Nephron progenitor cell (in vitro differentiated cells): ENCODE measurements at regions not wholly inside any gene's neighbourhood (a gene's known extent, or its start where the extent isn't known, plus 50 kb on each side); places are given as distances from the start of the nearest gene placed in this dataset.

ENCODE experiments used
- DNase-seq: peaks from one replicate; pipeline ENCODE4 v3.0.0; 2021
- H3K27ac Mint-ChIP-seq: 2 replicates; pipeline ENCODE4 v1.8.0; 2021; ENCODE audit warnings: mild to moderate bottlenecking, moderate library complexity, mixed read lengths
- H3K27me3 Mint-ChIP-seq: 2 replicates; pipeline ENCODE4 v1.8.0; 2021; ENCODE audit warnings: mild to moderate bottlenecking, low read depth, mixed read lengths; ENCODE audit not compliant: poor library complexity
- H3K36me3 Mint-ChIP-seq: 2 replicates; pipeline ENCODE4 v1.8.0; 2021; ENCODE audit warnings: low read depth, mixed read lengths
- H3K4me1 Mint-ChIP-seq: 2 replicates; pipeline ENCODE4 v1.8.0; 2021; ENCODE audit warnings: mixed read lengths
- H3K4me3 Mint-ChIP-seq: 2 replicates; pipeline ENCODE4 v1.8.0; 2021; ENCODE audit warnings: mild to moderate bottlenecking, moderate library complexity, mixed read lengths
- H3K9me3 Mint-ChIP-seq: 2 replicates; pipeline ENCODE4 v1.8.0; 2021; ENCODE audit warnings: mild to moderate bottlenecking, moderate library complexity, mixed read lengths
- TF ChIP-seq, protein P1 (sequence below): fragments of 200-600 bp; sonication (generic); IDR thresholded peaks from 2 replicates; pipeline ENCODE4 v1.5.0; 2021; ENCODE audit warnings: antibody characterized with exemption

DNA sequence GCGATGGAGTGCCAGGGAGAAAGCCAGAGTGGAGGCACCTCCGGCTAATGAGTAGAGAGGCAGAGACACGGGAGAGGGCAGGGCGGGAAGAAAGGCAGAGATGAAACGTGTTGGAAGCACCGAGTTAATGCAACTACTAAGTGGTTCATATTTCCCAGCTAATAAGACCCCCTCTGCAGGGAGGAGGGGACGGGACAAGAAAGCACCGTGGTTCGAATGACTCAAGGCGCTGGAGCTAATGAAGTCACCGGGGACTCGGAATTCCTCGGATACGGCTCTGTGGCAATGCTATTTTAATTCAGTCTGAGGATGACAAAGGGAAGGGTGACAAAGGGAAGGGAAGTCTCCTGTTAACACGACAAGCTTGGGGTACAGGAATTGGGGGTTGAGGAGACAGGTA is 54.5 kb upstream of the RAPGEF1 start:
- H3K4me3 Mint-ChIP-seq: no peak overlapping the region
- no peak overlapping the region for H3K27ac Mint-ChIP-seq
- no peaks in the 10 kb centered on the region for H3K4me1 Mint-ChIP-seq
- H3K27me3 Mint-ChIP-seq: peaks cover 66% of the 10 kb centered on the region
- DNase-seq: no peak
- TF ChIP-seq, protein P1, sequence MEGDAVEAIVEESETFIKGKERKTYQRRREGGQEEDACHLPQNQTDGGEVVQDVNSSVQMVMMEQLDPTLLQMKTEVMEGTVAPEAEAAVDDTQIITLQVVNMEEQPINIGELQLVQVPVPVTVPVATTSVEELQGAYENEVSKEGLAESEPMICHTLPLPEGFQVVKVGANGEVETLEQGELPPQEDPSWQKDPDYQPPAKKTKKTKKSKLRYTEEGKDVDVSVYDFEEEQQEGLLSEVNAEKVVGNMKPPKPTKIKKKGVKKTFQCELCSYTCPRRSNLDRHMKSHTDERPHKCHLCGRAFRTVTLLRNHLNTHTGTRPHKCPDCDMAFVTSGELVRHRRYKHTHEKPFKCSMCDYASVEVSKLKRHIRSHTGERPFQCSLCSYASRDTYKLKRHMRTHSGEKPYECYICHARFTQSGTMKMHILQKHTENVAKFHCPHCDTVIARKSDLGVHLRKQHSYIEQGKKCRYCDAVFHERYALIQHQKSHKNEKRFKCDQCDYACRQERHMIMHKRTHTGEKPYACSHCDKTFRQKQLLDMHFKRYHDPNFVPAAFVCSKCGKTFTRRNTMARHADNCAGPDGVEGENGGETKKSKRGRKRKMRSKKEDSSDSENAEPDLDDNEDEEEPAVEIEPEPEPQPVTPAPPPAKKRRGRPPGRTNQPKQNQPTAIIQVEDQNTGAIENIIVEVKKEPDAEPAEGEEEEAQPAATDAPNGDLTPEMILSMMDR: no peak
- no peaks in the 10 kb centered on the region for H3K36me3 Mint-ChIP-seq
- H3K9me3 Mint-ChIP-seq: peaks cover 4% of the 10 kb centered on the region

GRCh38 chr9:131791542-131792254 is 51.8 kb upstream of the RAPGEF1 start:
- no peak overlapping the region for H3K4me3 Mint-ChIP-seq
- DNase-seq: no peak
- H3K27me3 Mint-ChIP-seq: peaks cover 66% of the 10 kb centered on the region
- H3K9me3 Mint-ChIP-seq: peaks cover 4% of the 10 kb centered on the region
- no peaks in the 10 kb centered on the region for H3K36me3 Mint-ChIP-seq
- TF ChIP-seq, protein P1: no peak
- H3K4me1 Mint-ChIP-seq: no peaks in the 10 kb centered on the region
- H3K27ac Mint-ChIP-seq: no peak overlapping the region
